Lung (tissue), 11 donors: ENCODE measurements at regions not wholly inside any gene's neighbourhood (a gene's known extent, or its start where the extent isn't known, plus 50 kb on each side); places are given as distances from the start of the nearest gene placed in this dataset.
A peak's percentile ranks its signal among the peaks of the same experiment; 100 is the strongest.

ENCODE experiments used
- ATAC-seq: fragments of 200-7000 bp; cut with Tn5 transposase; one replicate; pipeline ENCODE4 v1.9.1; 2020; ENCODE audit warnings: moderate number of reproducible peaks; ENCODE audit not compliant: insufficient read depth, low FRiP score
- DNase-seq, 3 donors: peaks; one replicate each; pipeline ENCODE4 v3.0.0-alpha.2; 2013 to 2017
- H3K27ac ChIP-seq, 2 donors: one replicate each; pipeline ENCODE4 v1.5.1; 2013; ENCODE audit warnings: mild to moderate bottlenecking in 2 of 2, moderate library complexity in 2 of 2, control low read depth in 1 of 2, inconsistent platforms in 1 of 2, low read depth in 1 of 2, low read length in 1 of 2
- H3K27me3 ChIP-seq, 3 donors: one replicate each; pipeline ENCODE4 v1.5.1; 2013; ENCODE audit warnings: low read length in 2 of 3; ENCODE audit not compliant: control insufficient read depth in 3 of 3, insufficient read depth in 3 of 3
- H3K36me3 ChIP-seq, 4 donors: one replicate each; pipeline ENCODE4 v1.5.1; 2013; ENCODE audit warnings: low read length in 4 of 4, mild to moderate bottlenecking in 1 of 4, moderate library complexity in 1 of 4; ENCODE audit not compliant: control insufficient read depth in 4 of 4, insufficient read depth in 4 of 4
- H3K4me1 ChIP-seq, 5 donors: one replicate each; pipeline ENCODE4 v1.5.1; 2013; ENCODE audit warnings: low read length in 5 of 5, mild to moderate bottlenecking in 2 of 5, moderate library complexity in 1 of 5; ENCODE audit not compliant: control insufficient read depth in 5 of 5, insufficient read depth in 5 of 5
- H3K4me3 ChIP-seq: one replicate; pipeline ENCODE4 v1.5.1; 2013; ENCODE audit warnings: mild to moderate bottlenecking, control low read depth, moderate library complexity
- H3K9ac ChIP-seq, 2 donors: one replicate each; pipeline ENCODE4 v1.5.1; 2013; ENCODE audit warnings: low read length in 2 of 2, control low read depth in 1 of 2; ENCODE audit not compliant: insufficient read depth in 1 of 2
- H3K9me3 ChIP-seq, 4 donors: one replicate each; pipeline ENCODE4 v1.5.1; 2013; ENCODE audit warnings: low read length in 3 of 4, mild to moderate bottlenecking in 1 of 4, moderate library complexity in 1 of 4; ENCODE audit not compliant: control insufficient read depth in 4 of 4, insufficient read depth in 3 of 4
- WGBS, 2 donors: extraction: QIAGEN DNeasy Blood & Tissue Kit; methylation state at CpG; one replicate each; pipeline ENCODE4 v1.1.7; 2013; 5-methylcytosine and 5-hydroxymethylcytosine counted together
- TF ChIP-seq, protein P1 (sequence below): IDR thresholded peaks from 2 replicates; pipeline ENCODE4 v1.5.1; 2012; ENCODE audit warnings: mild to moderate bottlenecking; ENCODE audit errors: control extremely low read depth, extremely low read depth
- donor health status: control.
- donor health status: control.
- donor health status: Bipolar disorder and iron deficiency.
- donor health status: healthy.
- donor health status: DM: yes; HTN: yes; CAD: no.

DNA sequence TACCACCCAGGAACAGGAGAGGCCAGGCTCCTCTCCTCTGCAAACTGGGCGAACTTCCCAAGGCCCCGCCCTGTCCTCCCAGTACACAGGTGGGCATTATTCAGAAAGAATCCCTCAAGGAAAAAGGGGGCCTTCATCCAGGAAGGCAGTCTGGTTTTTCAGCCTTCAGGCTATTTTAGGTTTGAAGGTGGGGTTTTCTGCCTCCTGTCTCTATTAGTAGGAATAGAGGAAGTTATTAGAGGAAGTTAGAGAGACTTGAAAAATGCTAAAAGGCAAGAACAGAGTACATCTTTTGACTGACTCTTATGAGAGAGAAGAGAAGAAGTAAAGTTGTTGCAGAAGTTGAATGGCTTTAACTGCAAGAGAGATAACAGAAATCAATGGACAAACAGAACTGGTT is 250.9 kb upstream of the SORCS1 start:
- Histone ChIP-seq H3K27ac (no peak overlapping the region), H3K27me3 (no peaks in the 10 kb centered on the region), H3K4me3 (no peak overlapping the region), H3K4me1 (no peaks in the 10 kb centered on the region), H3K36me3 (no peaks in the 10 kb centered on the region), H3K9me3 (no peaks in the 10 kb centered on the region), H3K9ac (no peak overlapping the region)
- 94 to 96% methylated on average over 2 of the region's 2 CpGs for WGBS, 2 donors
- no peak for DNase-seq
- TF ChIP-seq, protein P1, sequence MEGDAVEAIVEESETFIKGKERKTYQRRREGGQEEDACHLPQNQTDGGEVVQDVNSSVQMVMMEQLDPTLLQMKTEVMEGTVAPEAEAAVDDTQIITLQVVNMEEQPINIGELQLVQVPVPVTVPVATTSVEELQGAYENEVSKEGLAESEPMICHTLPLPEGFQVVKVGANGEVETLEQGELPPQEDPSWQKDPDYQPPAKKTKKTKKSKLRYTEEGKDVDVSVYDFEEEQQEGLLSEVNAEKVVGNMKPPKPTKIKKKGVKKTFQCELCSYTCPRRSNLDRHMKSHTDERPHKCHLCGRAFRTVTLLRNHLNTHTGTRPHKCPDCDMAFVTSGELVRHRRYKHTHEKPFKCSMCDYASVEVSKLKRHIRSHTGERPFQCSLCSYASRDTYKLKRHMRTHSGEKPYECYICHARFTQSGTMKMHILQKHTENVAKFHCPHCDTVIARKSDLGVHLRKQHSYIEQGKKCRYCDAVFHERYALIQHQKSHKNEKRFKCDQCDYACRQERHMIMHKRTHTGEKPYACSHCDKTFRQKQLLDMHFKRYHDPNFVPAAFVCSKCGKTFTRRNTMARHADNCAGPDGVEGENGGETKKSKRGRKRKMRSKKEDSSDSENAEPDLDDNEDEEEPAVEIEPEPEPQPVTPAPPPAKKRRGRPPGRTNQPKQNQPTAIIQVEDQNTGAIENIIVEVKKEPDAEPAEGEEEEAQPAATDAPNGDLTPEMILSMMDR: no peak
- no peak for ATAC-seq

DNA sequence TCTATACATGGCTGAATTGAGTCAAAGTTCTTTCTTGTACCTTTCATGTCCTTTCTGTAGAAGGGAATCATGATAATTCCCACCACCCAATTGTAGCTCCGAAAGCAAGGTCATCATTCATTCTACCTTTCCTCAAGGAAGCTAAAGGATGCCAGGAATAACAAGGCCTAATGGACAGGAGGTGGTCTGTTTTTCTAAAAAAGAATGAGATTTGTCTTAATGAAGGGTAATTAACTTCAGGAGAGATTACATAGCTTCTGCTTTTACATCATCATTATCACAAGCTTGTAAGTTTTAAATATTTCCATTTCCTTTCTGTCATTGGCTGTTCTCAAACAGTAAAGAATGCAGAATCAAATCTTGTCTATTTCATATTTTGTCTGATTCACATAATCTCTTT is 249.5 kb upstream of the SORCS1 start:
- no peak overlapping the region for H3K9ac ChIP-seq
- ATAC-seq (no peak), DNase-seq (no peak)
- H3K36me3 ChIP-seq: no peaks in the 10 kb centered on the region
- H3K27me3 ChIP-seq: no peaks in the 10 kb centered on the region
- 82 to 97% methylated on average over 1 of the region's 1 CpG for WGBS, 2 donors
- TF ChIP-seq, protein P1: no peak
- H3K4me3 ChIP-seq: no peak overlapping the region
- no peak overlapping the region for H3K27ac ChIP-seq
- H3K4me1 ChIP-seq: no peaks in the 10 kb centered on the region
- H3K9me3 ChIP-seq: no peaks in the 10 kb centered on the region

DNA sequence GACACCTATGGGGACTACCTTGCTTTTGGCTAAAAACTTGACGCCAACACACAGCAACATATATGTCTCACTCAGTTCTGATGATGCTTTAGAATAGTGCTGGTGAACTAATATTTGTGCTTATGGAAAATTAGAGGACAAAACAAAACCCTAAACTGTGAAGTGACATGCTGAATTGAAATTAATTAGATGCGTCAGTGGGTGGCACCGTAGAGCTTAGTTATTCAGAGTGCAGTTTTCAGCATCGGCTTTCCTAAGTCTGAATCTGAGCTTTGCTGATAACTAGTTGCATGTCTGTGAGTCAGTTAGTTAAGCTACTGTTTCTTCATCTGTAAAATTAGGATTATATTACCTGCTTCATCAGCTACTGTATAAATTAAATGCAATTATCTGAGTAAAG is 245.0 kb upstream of the SORCS1 start:
- Histone ChIP-seq H3K4me3 (no peak overlapping the region), H3K27ac (no peak overlapping the region), H3K27me3 (no peaks in the 10 kb centered on the region), H3K9me3 (no peaks in the 10 kb centered on the region), H3K9ac (no peak overlapping the region), H3K36me3 (no peaks in the 10 kb centered on the region), H3K4me1 (no peaks in the 10 kb centered on the region)
- peak in 2 of 3 donors; percentile 27 to 40 for DNase-seq
- TF ChIP-seq, protein P1: no peak
- WGBS, 2 donors: 53 to 54% methylated on average over 4 of the region's 4 CpGs
- ATAC-seq: no peak

DNA sequence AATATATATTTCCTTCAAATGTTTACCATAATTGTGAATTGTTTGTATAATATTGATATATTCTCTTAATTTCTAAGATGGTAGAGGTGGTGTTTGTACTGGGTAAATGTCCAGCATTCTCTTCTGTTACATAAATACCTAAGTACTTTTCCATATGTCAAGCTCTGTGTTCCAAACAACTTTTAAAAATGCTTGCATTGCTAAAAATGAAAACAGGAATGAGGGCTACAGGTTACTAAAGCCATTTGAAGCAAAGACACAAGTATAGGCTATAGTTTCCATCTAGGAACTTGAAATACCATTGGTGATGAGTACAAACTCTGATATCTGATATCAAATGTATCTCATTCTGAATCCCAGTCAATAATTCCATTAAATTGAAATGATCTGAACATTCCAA is 233.6 kb upstream of the SORCS1 start:
- DNase-seq (no peak), ATAC-seq (no peak)
- Histone ChIP-seq H3K27me3 (no peaks in the 10 kb centered on the region), H3K9ac (no peak overlapping the region), H3K36me3 (no peaks in the 10 kb centered on the region), H3K4me3 (no peak overlapping the region), H3K9me3 (no peaks in the 10 kb centered on the region), H3K27ac (no peak overlapping the region), H3K4me1 (no peaks in the 10 kb centered on the region)
- TF ChIP-seq, protein P1: no peak
